ENCODE measurements at regions not wholly inside any gene's neighbourhood (a gene's known extent, or its start where the extent isn't known, plus 50 kb on each side); places are given as distances from the start of the nearest gene placed in this dataset.
"Not testable (repeated sequence)": the region's sequence is repeated elsewhere in the genome, so short reads cannot be mapped to it uniquely, and the experiment has no call there.

- TF ChIP-seq CTCF (conservative IDR thresholded peaks at IDR 0.05 in 1 of 2, IDR thresholded peaks at IDR 0.05 in 1 of 2; ENCODE audit: low read depth in 1 of 2, low read length in 2 of 2); EZH2 (IDR thresholded peaks at IDR 0.05; ENCODE audit: low read length, missing control alignments): not testable (repeated sequence)
Measured at GRCh38 chrX:125690522-125690921, 370.9 kb downstream of the TEX13C start.

Data from fibroblast of lung (primary cell).